ENCODE measurements at regions not wholly inside any gene's neighbourhood (a gene's known extent, or its start where the extent isn't known, plus 50 kb on each side); places are given as distances from the start of the nearest gene placed in this dataset.

DNA sequence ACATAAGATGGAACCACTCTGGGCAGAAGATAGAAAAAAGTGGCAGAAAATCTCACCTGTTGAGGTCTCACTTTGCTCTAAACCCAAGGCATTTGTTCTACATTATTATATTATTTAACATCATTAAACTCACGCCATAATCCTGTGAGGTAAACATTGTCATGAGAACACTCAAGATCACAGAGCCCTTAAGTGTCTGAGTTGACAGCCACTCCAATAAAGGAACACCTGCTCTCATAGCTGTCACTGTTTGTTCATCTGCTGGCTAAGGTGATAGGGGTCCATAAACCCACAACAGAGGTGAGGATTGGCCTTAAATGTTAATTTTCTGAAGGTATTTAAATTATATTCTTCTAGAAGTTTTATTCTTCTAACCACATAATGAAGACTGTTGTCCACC, 439.7 kb downstream of the RIT2 start:
- TF ChIP-seq, protein P1, sequence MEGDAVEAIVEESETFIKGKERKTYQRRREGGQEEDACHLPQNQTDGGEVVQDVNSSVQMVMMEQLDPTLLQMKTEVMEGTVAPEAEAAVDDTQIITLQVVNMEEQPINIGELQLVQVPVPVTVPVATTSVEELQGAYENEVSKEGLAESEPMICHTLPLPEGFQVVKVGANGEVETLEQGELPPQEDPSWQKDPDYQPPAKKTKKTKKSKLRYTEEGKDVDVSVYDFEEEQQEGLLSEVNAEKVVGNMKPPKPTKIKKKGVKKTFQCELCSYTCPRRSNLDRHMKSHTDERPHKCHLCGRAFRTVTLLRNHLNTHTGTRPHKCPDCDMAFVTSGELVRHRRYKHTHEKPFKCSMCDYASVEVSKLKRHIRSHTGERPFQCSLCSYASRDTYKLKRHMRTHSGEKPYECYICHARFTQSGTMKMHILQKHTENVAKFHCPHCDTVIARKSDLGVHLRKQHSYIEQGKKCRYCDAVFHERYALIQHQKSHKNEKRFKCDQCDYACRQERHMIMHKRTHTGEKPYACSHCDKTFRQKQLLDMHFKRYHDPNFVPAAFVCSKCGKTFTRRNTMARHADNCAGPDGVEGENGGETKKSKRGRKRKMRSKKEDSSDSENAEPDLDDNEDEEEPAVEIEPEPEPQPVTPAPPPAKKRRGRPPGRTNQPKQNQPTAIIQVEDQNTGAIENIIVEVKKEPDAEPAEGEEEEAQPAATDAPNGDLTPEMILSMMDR (IDR thresholded peaks at IDR 0.05), result no peak
- no peak for TF ChIP-seq POLR2A (IDR thresholded peaks at IDR 0.05)

All from testis (tissue), 2 donors.